ENCODE measurements at regions not wholly inside any gene's neighbourhood (a gene's known extent, or its start where the extent isn't known, plus 50 kb on each side); places are given as distances from the start of the nearest gene placed in this dataset.

GRCh38 chr12:60035835-60036234 is 440.0 kb downstream of the SLC16A7 start:
- Mint-ChIP-seq H3K36me3 (ENCODE audit: low read depth) (no peaks in the 10 kb centered on the region), H3K9me3 (peaks cover 4% of the 10 kb centered on the region), H3K27ac (no peak overlapping the region), H3K4me1 (no peaks in the 10 kb centered on the region), H3K4me3 (no peak overlapping the region), H3K27me3 (no peaks in the 10 kb centered on the region)
- no peak for ATAC-seq (replicated peaks)

GRCh38 chr12:60042835-60043234 is 447.0 kb downstream of the SLC16A7 start:
- Mint-ChIP-seq H3K4me1 (no peaks in the 10 kb centered on the region), H3K4me3 (no peak overlapping the region), H3K36me3 (ENCODE audit: low read depth) (no peaks in the 10 kb centered on the region), H3K27ac (no peak overlapping the region), H3K27me3 (no peaks in the 10 kb centered on the region), H3K9me3 (peaks cover 3% of the 10 kb centered on the region)
- ATAC-seq (replicated peaks) = no peak

DNA sequence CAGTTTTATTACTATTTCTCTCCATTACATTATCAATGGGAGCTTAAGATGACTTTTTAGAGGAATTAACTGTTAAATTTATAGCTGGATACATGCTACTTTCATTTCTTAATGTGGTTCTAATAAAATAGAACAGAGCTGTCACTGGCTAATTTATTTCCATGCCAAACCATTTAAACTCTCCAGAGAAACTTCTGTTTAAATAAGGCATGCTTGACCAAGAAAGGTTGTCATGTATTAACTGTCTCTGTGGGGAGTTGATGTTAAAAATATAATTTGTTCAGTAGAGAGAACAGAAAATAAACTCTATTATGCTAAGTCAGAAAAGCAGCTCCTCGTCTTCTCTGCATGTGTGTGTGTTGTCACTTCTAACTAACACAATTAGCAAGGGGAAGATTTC is 447.4 kb downstream of the SLC16A7 start:
- H3K36me3 Mint-ChIP-seq (ENCODE audit: low read depth) = no peaks in the 10 kb centered on the region
- no peaks in the 10 kb centered on the region for H3K27me3 Mint-ChIP-seq
- peaks cover 3% of the 10 kb centered on the region for H3K9me3 Mint-ChIP-seq
- no peaks in the 10 kb centered on the region for H3K4me1 Mint-ChIP-seq
- no peak for ATAC-seq (replicated peaks)
- no peak overlapping the region for H3K4me3 Mint-ChIP-seq
- no peak overlapping the region for H3K27ac Mint-ChIP-seq

GRCh38 chr12:60052483-60052882 is 456.7 kb downstream of the SLC16A7 start:
- Mint-ChIP-seq H3K27me3 (peaks cover 3% of the 10 kb centered on the region), H3K4me3 (no peak overlapping the region), H3K36me3 (ENCODE audit: low read depth) (no peaks in the 10 kb centered on the region), H3K27ac (no peak overlapping the region), H3K9me3 (peaks cover 4% of the 10 kb centered on the region), H3K4me1 (no peaks in the 10 kb centered on the region)
- ATAC-seq (replicated peaks) = no peak

DNA sequence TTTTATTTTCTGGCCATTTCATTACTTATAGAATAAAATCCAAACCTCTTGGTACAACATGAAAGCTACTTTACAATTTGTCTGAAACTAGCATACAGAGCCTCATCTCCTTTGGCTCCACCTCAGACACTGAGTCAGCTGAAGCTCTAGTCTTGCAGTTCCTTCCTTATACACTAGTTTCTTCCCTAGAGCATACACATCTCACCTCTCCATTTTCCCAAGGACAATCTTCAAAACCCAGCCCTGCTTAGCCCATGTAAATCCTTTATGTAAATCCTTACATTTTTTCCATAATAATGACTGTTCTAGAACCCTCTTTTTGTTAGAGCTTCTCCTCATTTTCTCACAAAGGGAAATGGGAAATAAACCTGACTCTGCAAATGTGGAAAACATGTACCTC is 463.4 kb downstream of the SLC16A7 start:
- H3K36me3 Mint-ChIP-seq (ENCODE audit: low read depth) = no peaks in the 10 kb centered on the region
- no peaks in the 10 kb centered on the region for H3K4me1 Mint-ChIP-seq
- H3K4me3 Mint-ChIP-seq = no peak overlapping the region
- H3K27ac Mint-ChIP-seq = no peak overlapping the region
- ATAC-seq (replicated peaks) = no peak
- H3K27me3 Mint-ChIP-seq = no peaks in the 10 kb centered on the region
- no peaks in the 10 kb centered on the region for H3K9me3 Mint-ChIP-seq

GRCh38 chr12:60066655-60067054 is 470.8 kb downstream of the SLC16A7 start:
- H3K27me3 Mint-ChIP-seq = no peaks in the 10 kb centered on the region
- H3K9me3 Mint-ChIP-seq = no peaks in the 10 kb centered on the region

GRCh38 chr12:60070552-60070951 is 474.7 kb downstream of the SLC16A7 start:
- H3K36me3 Mint-ChIP-seq (ENCODE audit: low read depth) = no peaks in the 10 kb centered on the region
- no peak overlapping the region for H3K4me3 Mint-ChIP-seq
- no peaks in the 10 kb centered on the region for H3K4me1 Mint-ChIP-seq
- no peak for ATAC-seq (replicated peaks)
- no peak overlapping the region for H3K27ac Mint-ChIP-seq
- H3K9me3 Mint-ChIP-seq = peaks cover 3% of the 10 kb centered on the region
- no peaks in the 10 kb centered on the region for H3K27me3 Mint-ChIP-seq

More at GRCh38 chr12:60066655-60067054, 470.8 kb downstream of the SLC16A7 start:
- Mint-ChIP-seq H3K36me3 (ENCODE audit: low read depth) (no peaks in the 10 kb centered on the region), H3K4me1 (no peaks in the 10 kb centered on the region), H3K4me3 (no peak overlapping the region), H3K27ac (no peak overlapping the region)
- ATAC-seq (replicated peaks) = no peak

- no peak overlapping the region for H3K4me3 Mint-ChIP-seq
- ATAC-seq (replicated peaks) = no peak
- no peaks in the 10 kb centered on the region for H3K36me3 Mint-ChIP-seq (ENCODE audit: low read depth)
- H3K27ac Mint-ChIP-seq = no peak overlapping the region
- peaks cover 3% of the 10 kb centered on the region for H3K9me3 Mint-ChIP-seq
- no peaks in the 10 kb centered on the region for H3K27me3 Mint-ChIP-seq
- H3K4me1 Mint-ChIP-seq = no peaks in the 10 kb centered on the region
These were observed 475.9 kb downstream of the SLC16A7 start for GRCh38 chr12:60071759-60072191.

DNA sequence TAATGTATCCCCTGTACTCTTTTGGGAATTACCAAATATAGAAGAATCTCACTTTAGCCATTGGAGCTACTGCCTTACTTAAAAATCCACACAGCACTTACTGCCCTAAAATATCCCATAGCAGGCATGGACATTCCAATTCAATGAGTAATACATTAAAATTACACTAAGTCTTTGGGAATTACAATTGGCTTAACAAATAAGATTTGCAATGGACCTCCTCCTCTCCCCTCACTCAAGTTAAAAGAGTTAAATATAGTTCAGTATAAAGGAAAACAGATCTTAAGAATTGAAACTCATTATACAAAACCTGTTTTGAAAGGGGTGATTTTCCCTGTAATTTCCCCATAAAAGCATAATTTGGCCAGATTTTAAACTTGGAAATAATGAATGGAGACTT is 477.1 kb downstream of the SLC16A7 start:
- peaks cover 7% of the 10 kb centered on the region for H3K9me3 Mint-ChIP-seq
- no peak overlapping the region for H3K27ac Mint-ChIP-seq
- H3K36me3 Mint-ChIP-seq (ENCODE audit: low read depth) = no peaks in the 10 kb centered on the region
- no peak overlapping the region for H3K4me3 Mint-ChIP-seq
- no peaks in the 10 kb centered on the region for H3K27me3 Mint-ChIP-seq
- no peak for ATAC-seq (replicated peaks)
- no peaks in the 10 kb centered on the region for H3K4me1 Mint-ChIP-seq

DNA sequence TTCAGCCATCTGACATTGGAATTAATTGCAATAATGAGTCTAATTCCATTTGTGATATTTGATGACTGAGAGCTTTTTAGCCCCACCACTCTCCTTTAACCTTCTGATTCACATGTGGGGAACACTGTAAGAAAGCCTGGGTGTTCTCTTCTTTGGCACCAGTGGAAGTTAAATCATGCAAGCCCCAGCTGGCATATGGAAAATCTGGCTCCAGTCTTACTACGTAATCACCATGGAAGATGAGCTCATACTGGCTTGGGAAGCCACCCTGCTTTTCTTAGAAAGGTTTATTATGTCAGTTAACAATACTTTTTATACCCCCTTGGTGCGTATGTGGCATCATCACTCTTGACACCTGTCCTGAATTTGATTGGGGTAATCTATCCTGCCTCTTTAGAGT is 479.3 kb downstream of the SLC16A7 start:
- peaks cover 10% of the 10 kb centered on the region for H3K9me3 Mint-ChIP-seq
- no peaks in the 10 kb centered on the region for H3K4me1 Mint-ChIP-seq
- ATAC-seq (replicated peaks) = no peak
- no peaks in the 10 kb centered on the region for H3K27me3 Mint-ChIP-seq
- no peaks in the 10 kb centered on the region for H3K36me3 Mint-ChIP-seq (ENCODE audit: low read depth)
- H3K27ac Mint-ChIP-seq = no peak overlapping the region
- H3K4me3 Mint-ChIP-seq = no peak overlapping the region

- ATAC-seq (replicated peaks) = no peak
- H3K27ac Mint-ChIP-seq = no peak overlapping the region
- H3K36me3 Mint-ChIP-seq (ENCODE audit: low read depth) = no peaks in the 10 kb centered on the region
- H3K4me1 Mint-ChIP-seq = no peaks in the 10 kb centered on the region
- no peak overlapping the region for H3K4me3 Mint-ChIP-seq
- H3K9me3 Mint-ChIP-seq = peaks cover 11% of the 10 kb centered on the region
- H3K27me3 Mint-ChIP-seq = no peaks in the 10 kb centered on the region
These were observed 482.2 kb downstream of the SLC16A7 start for GRCh38 chr12:60078026-60078425.

GRCh38 chr12:60093428-60093827 is 497.6 kb downstream of the SLC16A7 start:
- no peaks in the 10 kb centered on the region for H3K4me1 Mint-ChIP-seq
- no peaks in the 10 kb centered on the region for H3K36me3 Mint-ChIP-seq (ENCODE audit: low read depth)
- H3K27ac Mint-ChIP-seq = no peak overlapping the region
- no peak for ATAC-seq (replicated peaks)
- H3K9me3 Mint-ChIP-seq = no peaks in the 10 kb centered on the region
- H3K27me3 Mint-ChIP-seq = no peaks in the 10 kb centered on the region
- no peak overlapping the region for H3K4me3 Mint-ChIP-seq

GRCh38 chr12:60094436-60094835 is 498.6 kb downstream of the SLC16A7 start:
- Mint-ChIP-seq H3K9me3 (no peaks in the 10 kb centered on the region), H3K27ac (no peak overlapping the region), H3K27me3 (no peaks in the 10 kb centered on the region), H3K36me3 (ENCODE audit: low read depth) (no peaks in the 10 kb centered on the region), H3K4me3 (no peak overlapping the region), H3K4me1 (no peaks in the 10 kb centered on the region)
- no peak for ATAC-seq (replicated peaks)

GRCh38 chr12:60096727-60097126 is 500.9 kb downstream of the SLC16A7 start:
- Mint-ChIP-seq H3K27me3 (no peaks in the 10 kb centered on the region), H3K36me3 (ENCODE audit: low read depth) (no peaks in the 10 kb centered on the region)

GRCh38 chr12:60100160-60100559 is 504.3 kb downstream of the SLC16A7 start:
- H3K27ac Mint-ChIP-seq = no peak overlapping the region
- H3K9me3 Mint-ChIP-seq = no peaks in the 10 kb centered on the region

More at GRCh38 chr12:60096727-60097126, 500.9 kb downstream of the SLC16A7 start:
- no peaks in the 10 kb centered on the region for H3K4me1 Mint-ChIP-seq
- no peak overlapping the region for H3K27ac Mint-ChIP-seq
- no peak overlapping the region for H3K4me3 Mint-ChIP-seq
- ATAC-seq (replicated peaks) = no peak
- no peaks in the 10 kb centered on the region for H3K9me3 Mint-ChIP-seq

DNA sequence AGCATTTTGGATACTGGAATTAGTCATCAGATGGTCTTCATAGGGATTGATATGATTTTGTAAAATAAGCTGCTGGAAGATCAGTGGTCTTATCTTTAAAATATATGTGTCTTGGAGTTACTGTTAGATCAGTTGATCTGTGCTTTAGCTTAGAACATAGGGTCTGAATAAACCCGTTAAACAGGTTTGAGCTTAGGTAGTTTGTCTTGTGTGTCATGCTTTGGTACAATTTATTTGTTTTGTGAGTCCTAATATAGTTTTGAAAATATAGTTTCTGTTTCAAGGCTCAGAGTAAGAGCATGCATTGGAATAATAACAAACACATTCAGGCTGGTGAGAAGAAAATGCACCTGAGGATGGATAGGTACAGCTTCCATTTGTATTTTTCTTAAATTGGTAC is 505.0 kb downstream of the SLC16A7 start:
- Mint-ChIP-seq H3K9me3 (no peaks in the 10 kb centered on the region), H3K27me3 (no peaks in the 10 kb centered on the region), H3K4me1 (no peaks in the 10 kb centered on the region), H3K27ac (no peak overlapping the region), H3K4me3 (no peak overlapping the region), H3K36me3 (ENCODE audit: low read depth) (no peaks in the 10 kb centered on the region)
- ATAC-seq (replicated peaks) = no peak

More at GRCh38 chr12:60100160-60100559, 504.3 kb downstream of the SLC16A7 start:
- H3K4me3 Mint-ChIP-seq = no peak overlapping the region
- H3K4me1 Mint-ChIP-seq = no peaks in the 10 kb centered on the region
- no peaks in the 10 kb centered on the region for H3K27me3 Mint-ChIP-seq
- no peaks in the 10 kb centered on the region for H3K36me3 Mint-ChIP-seq (ENCODE audit: low read depth)
- ATAC-seq (replicated peaks) = no peak

Measured in activated T-helper 17 cell treated with anti-CD3 and anti-CD28 coated beads, Interleukin-2, amount 50 U/mL, for 72 hours (primary cell).